GM12878 (cell line): ENCODE measurements at regions not wholly inside any gene's neighbourhood (a gene's known extent, or its start where the extent isn't known, plus 50 kb on each side); places are given as distances from the start of the nearest gene placed in this dataset.

Experiments used
- BMI1 ChIP-seq: fragments of 450-650 bp; IDR thresholded peaks from 2 replicates; pipeline ENCODE4 v1.6.1; 2016; ENCODE audit warnings: mild to moderate bottlenecking, moderate library complexity, borderline replicate concordance
- CTCF ChIP-seq, 3 experiments: IDR thresholded peaks in 2 of 3; conservative IDR thresholded peaks in 1 of 3; 2 replicates each; pipeline ENCODE4 v1.5.1; 2011; ENCODE audit warnings: low read depth in 3 of 3, low read length in 3 of 3, mild to moderate bottlenecking in 3 of 3, control low read depth in 2 of 3, moderate library complexity in 2 of 3, inconsistent platforms in 1 of 3, mixed read lengths in 1 of 3; ENCODE audit not compliant: control insufficient read depth in 2 of 3, insufficient read depth in 1 of 3; ENCODE audit errors: extremely low read depth in 1 of 3
- EGR1 ChIP-seq, 2 experiments: IDR thresholded peaks; 1 replicate in 1 of 2; 2 replicates in 1 of 2; pipeline ENCODE4 v1.6.1; 2011 to 2012; ENCODE audit warnings: low read depth in 2 of 2, low read length in 2 of 2, borderline replicate concordance in 1 of 2, mild to moderate bottlenecking in 1 of 2, moderate library complexity in 1 of 2
- JUNB ChIP-seq: IDR thresholded peaks from 2 replicates; pipeline ENCODE4 v1.6.1; 2016; ENCODE audit warnings: antibody characterized with exemption, mild to moderate bottlenecking
- NFIC ChIP-seq: IDR thresholded peaks from 2 replicates; pipeline ENCODE4 v1.6.1; 2012; ENCODE audit warnings: low read depth, mild to moderate bottlenecking, inconsistent platforms, low read length, moderate library complexity
- NFYB ChIP-seq: IDR thresholded peaks from 2 replicates; pipeline ENCODE4 v1.6.1; 2011; ENCODE audit warnings: low read depth, mild to moderate bottlenecking, low read length, improper control_type of control experiment, moderate library complexity; ENCODE audit not compliant: insufficient read depth
- RAD21 ChIP-seq: IDR thresholded peaks from 2 replicates; pipeline ENCODE4 v1.6.1; 2011; ENCODE audit warnings: mild to moderate bottlenecking, low read depth, low read length, moderate library complexity; ENCODE audit not compliant: insufficient read depth
- RB1 ChIP-seq: fragments of 450-650 bp; formaldehyde crosslinking; IDR thresholded peaks from 2 replicates; pipeline ENCODE4 v1.6.1; 2017; ENCODE audit warnings: mild to moderate bottlenecking, borderline replicate concordance
- REST ChIP-seq: IDR thresholded peaks from 2 replicates; pipeline ENCODE4 v1.6.1; 2012; ENCODE audit warnings: mild to moderate bottlenecking, low read depth, low read length
- TCF12 ChIP-seq: IDR thresholded peaks from 2 replicates; pipeline ENCODE4 v1.6.1; 2011; ENCODE audit warnings: low read depth, mild to moderate bottlenecking, low read length
- YY1 ChIP-seq: IDR thresholded peaks from 2 replicates; pipeline ENCODE4 v1.6.1; 2011; ENCODE audit warnings: low read depth, mild to moderate bottlenecking, low read length
- ZNF274 ChIP-seq: IDR thresholded peaks from one replicate; pipeline ENCODE4 v1.8.0; 2011; ENCODE audit not compliant: insufficient read length, insufficient read depth

GRCh38 chr6:140059947-140060346 is 685.5 kb upstream of the CITED2 start:
- TF ChIP-seq RAD21 = no peak
- no peak for TF ChIP-seq CTCF (IDR thresholded peaks at IDR 0.05 in 2 of 3, conservative IDR thresholded peaks at IDR 0.05 in 1 of 3; ENCODE audit: control insufficient read depth in 2 of 3, extremely low read depth in 1 of 3, insufficient read depth in 1 of 3, low read depth in 3 of 3, low read length in 3 of 3)
- TF ChIP-seq RB1 = no peak
- no peak for TF ChIP-seq NFYB
- TF ChIP-seq JUNB = no peak
- no peak for TF ChIP-seq NFIC
- TF ChIP-seq ZNF274 = no peak
- no peak for TF ChIP-seq TCF12
- TF ChIP-seq EGR1 (IDR thresholded peaks at IDR 0.05; ENCODE audit: borderline replicate concordance in 1 of 2, low read depth in 2 of 2, low read length in 2 of 2) = no peak
- TF ChIP-seq BMI1 = no peak
- TF ChIP-seq YY1 = no peak
- no peak for TF ChIP-seq REST
